IPS DF 6.9 (cell line): ENCODE measurements at regions not wholly inside any gene's neighbourhood (a gene's known extent, or its start where the extent isn't known, plus 50 kb on each side); places are given as distances from the start of the nearest gene placed in this dataset.

ENCODE experiments used
- DNase-seq: peaks from one replicate; pipeline ENCODE4 v3.0.0-alpha.2; 2013; ENCODE audit warnings: low read depth, low spot score
- H3K27ac ChIP-seq: one replicate; pipeline ENCODE4 v1.5.1; 2013; ENCODE audit warnings: low read length, control low read depth
- H3K27me3 ChIP-seq: 2 replicates; pipeline ENCODE4 v1.6.1; 2013; ENCODE audit warnings: mild to moderate bottlenecking, low read length; ENCODE audit not compliant: control insufficient read depth, insufficient read depth
- H3K36me3 ChIP-seq: 2 replicates; pipeline ENCODE4 v1.6.1; 2013; ENCODE audit warnings: low read length; ENCODE audit not compliant: control insufficient read depth, insufficient read depth
- H3K4me1 ChIP-seq: 2 replicates; pipeline ENCODE4 v1.6.1; 2013; ENCODE audit warnings: low read length; ENCODE audit not compliant: control insufficient read depth, insufficient read depth
- H3K4me3 ChIP-seq: 2 replicates; pipeline ENCODE4 v1.5.1; 2013; ENCODE audit warnings: mild to moderate bottlenecking, low read length
- H3K9me3 ChIP-seq: 2 replicates; pipeline ENCODE4 v1.6.1; 2013; ENCODE audit warnings: low read length, inconsistent platforms; ENCODE audit not compliant: control insufficient read depth, insufficient read depth
- WGBS: extraction: QIAGEN DNeasy Blood & Tissue Kit; methylation state at CpG from one replicate; pipeline ENCODE4 v1.1.7; 2013; ENCODE audit warnings: mixed read lengths, missing lambda C conversion rate; ENCODE audit not compliant: insufficient read length, insufficient coverage; 5-methylcytosine and 5-hydroxymethylcytosine counted together

- no peak for DNase-seq
- Histone ChIP-seq H3K4me1 (no peaks in the 10 kb centered on the region), H3K4me3 (no peak overlapping the region), H3K27me3 (no peaks in the 10 kb centered on the region), H3K9me3 (no peaks in the 10 kb centered on the region), H3K36me3 (no peaks in the 10 kb centered on the region), H3K27ac (no peak overlapping the region)
- no CpG with 5 or more reads among the region's 2 CpGs for whole genome bisulfite sequencing
Observed at GRCh38 chr5:6806668-6807067, 93.4 kb downstream of the TENT4A start.

DNA sequence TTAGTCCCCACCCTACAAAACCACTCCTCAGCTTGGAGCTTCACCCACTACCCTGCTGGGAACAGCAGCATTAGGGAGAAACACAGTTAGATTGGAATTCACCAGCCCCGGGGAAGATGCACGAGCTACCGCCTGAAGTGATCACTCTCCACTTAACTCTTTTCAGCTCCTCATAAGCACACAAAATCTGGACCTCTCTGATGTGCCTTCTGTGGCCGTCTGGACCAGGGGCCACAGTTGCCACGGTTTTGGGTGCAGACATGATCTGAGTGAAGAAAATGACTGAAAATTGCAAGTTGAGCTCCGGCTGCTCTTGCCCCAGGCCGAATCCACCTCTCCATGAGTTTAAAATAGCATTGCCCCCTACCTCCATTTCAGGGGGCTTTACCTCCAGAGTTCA lies 95.2 kb downstream of the TENT4A start:
- H3K27ac ChIP-seq: no peak overlapping the region
- no peaks in the 10 kb centered on the region for H3K4me1 ChIP-seq
- no peak overlapping the region for H3K4me3 ChIP-seq
- no peak for DNase-seq
- H3K9me3 ChIP-seq: no peaks in the 10 kb centered on the region
- H3K36me3 ChIP-seq: no peaks in the 10 kb centered on the region
- no CpG with 5 or more reads among the region's 7 CpGs for WGBS
- no peaks in the 10 kb centered on the region for H3K27me3 ChIP-seq

- H3K9me3 ChIP-seq: no peaks in the 10 kb centered on the region
- H3K4me1 ChIP-seq: no peaks in the 10 kb centered on the region
- WGBS: no CpG with 5 or more reads among the region's 8 CpGs
Observed at GRCh38 chr5:6810641-6811405, 97.6 kb downstream of the TENT4A start.

GRCh38 chr5:6812091-6812490 lies 98.9 kb downstream of the TENT4A start:
- Histone ChIP-seq H3K4me1 (no peaks in the 10 kb centered on the region), H3K36me3 (no peaks in the 10 kb centered on the region), H3K27ac (no peak overlapping the region), H3K27me3 (no peaks in the 10 kb centered on the region), H3K9me3 (no peaks in the 10 kb centered on the region), H3K4me3 (no peak overlapping the region)
- no peak for DNase-seq
- no CpG with 5 or more reads among the region's 4 CpGs for WGBS

More at GRCh38 chr5:6810641-6811405, 97.6 kb downstream of the TENT4A start:
- Histone ChIP-seq H3K27ac (no peak overlapping the region), H3K4me3 (no peak overlapping the region), H3K27me3 (no peaks in the 10 kb centered on the region), H3K36me3 (no peaks in the 10 kb centered on the region)
- no peak for DNase-seq

DNA sequence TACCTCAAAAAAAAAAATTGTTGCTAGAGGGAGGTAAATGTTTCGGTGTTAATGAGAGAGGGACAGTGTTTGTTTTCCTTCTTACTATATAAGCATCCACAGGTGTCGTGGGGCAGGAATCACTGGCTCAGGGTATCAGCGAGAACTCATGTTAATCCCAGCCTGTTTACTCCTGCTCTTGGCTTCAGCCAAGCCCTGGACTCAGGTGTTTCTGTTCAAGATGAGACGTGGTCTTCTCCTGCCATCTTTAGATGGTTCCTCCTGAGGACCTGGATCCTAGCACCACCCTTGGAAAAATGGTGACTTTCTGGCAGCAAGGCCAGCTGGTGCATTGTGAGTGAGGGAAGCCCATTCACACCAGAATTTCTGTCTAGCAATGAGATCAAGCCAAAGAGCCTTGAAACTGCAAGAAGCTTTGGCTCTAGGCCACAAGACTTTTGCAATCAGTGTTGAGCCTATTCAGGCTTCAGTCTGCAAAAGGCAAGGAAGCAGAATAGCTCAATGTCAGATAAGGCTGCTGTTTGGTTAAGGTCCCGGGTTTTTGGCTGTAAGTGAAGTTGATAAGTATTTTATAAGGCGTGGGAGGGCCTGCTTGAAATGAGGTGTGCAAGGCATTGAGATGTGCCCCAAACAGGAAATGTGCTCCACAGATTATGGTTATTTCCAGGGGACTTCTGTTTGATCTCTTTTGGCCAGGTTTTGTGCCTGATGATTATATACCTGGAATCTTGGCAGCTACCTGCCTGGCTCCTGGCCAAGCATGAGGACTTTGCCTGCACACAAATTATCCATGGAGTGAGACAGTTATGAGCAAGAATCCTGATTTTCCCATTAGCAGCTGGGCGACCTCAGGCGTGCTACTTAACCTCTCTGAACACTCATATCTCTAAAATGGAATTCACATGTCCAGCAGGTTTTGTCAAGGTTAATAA lies 99.8 kb downstream of the TENT4A start:
- no peak for DNase-seq

GRCh38 chr5:6814816-6815215 lies 101.6 kb downstream of the TENT4A start:
- DNase-seq: no peak
- WGBS: no CpG with 5 or more reads among the region's 5 CpGs

More for the DNA sequence above, 99.8 kb downstream of the TENT4A start:
- Histone ChIP-seq H3K4me3 (no peak overlapping the region), H3K36me3 (no peaks in the 10 kb centered on the region), H3K27me3 (no peaks in the 10 kb centered on the region), H3K9me3 (no peaks in the 10 kb centered on the region), H3K27ac (no peak overlapping the region), H3K4me1 (no peaks in the 10 kb centered on the region)
- WGBS: no CpG with 5 or more reads among the region's 8 CpGs

GRCh38 chr5:6818594-6819511 lies 105.6 kb downstream of the TENT4A start:
- no peaks in the 10 kb centered on the region for H3K27me3 ChIP-seq
- no peaks in the 10 kb centered on the region for H3K36me3 ChIP-seq
- H3K9me3 ChIP-seq: no peaks in the 10 kb centered on the region
- H3K4me1 ChIP-seq: peaks cover 3% of the 10 kb centered on the region
- no peak for DNase-seq
- H3K27ac ChIP-seq: no peak overlapping the region
- no peak overlapping the region for H3K4me3 ChIP-seq
- no CpG with 5 or more reads among the region's 14 CpGs for WGBS

More at GRCh38 chr5:6814816-6815215, 101.6 kb downstream of the TENT4A start:
- Histone ChIP-seq H3K4me3 (no peak overlapping the region), H3K4me1 (no peaks in the 10 kb centered on the region), H3K27me3 (no peaks in the 10 kb centered on the region), H3K27ac (no peak overlapping the region), H3K36me3 (no peaks in the 10 kb centered on the region), H3K9me3 (no peaks in the 10 kb centered on the region)

DNA sequence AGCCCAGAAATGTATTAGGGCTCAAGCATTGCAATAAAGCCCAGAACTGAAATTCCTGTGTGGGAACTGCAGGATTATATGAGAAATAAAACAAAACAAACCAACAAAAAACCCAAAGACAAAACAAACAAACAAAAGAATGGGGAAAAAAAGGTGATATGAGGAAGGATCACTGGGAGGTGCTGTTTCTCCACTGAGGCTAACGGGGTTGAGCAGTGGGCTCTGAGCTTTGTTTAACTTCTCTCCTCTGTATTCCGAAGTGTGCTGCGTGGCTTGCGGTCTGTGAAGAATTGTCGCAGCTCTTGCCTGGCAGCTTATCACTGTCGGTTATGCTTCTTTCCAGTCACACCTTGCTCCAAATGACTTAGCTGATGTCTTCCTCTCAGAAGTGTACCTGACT lies 106.3 kb downstream of the TENT4A start:
- Histone ChIP-seq H3K9me3 (no peaks in the 10 kb centered on the region), H3K27ac (no peak overlapping the region), H3K27me3 (no peaks in the 10 kb centered on the region), H3K36me3 (no peaks in the 10 kb centered on the region), H3K4me3 (no peak overlapping the region), H3K4me1 (peaks cover 3% of the 10 kb centered on the region)
- peak; percentile 18 for DNase-seq
- no CpG with 5 or more reads among the region's 6 CpGs for WGBS

GRCh38 chr5:6820851-6821479 lies 107.7 kb downstream of the TENT4A start:
- Histone ChIP-seq H3K9me3 (no peaks in the 10 kb centered on the region), H3K36me3 (no peaks in the 10 kb centered on the region), H3K4me3 (no peak overlapping the region), H3K27ac (no peak overlapping the region), H3K27me3 (no peaks in the 10 kb centered on the region), H3K4me1 (peaks cover 3% of the 10 kb centered on the region)
- peak; percentile 60 for DNase-seq
- WGBS: no CpG with 5 or more reads among the region's 12 CpGs
